ENCODE measurements at regions not wholly inside any gene's neighbourhood (a gene's known extent, or its start where the extent isn't known, plus 50 kb on each side); places are given as distances from the start of the nearest gene placed in this dataset.

GRCh38 chr6:146909376-146909775, 294.8 kb upstream of the STXBP5 start:
- no peaks in the 10 kb centered on the region for H3K27me3 ChIP-seq (ENCODE audit: low read length)
- H4K20me1 ChIP-seq (ENCODE audit: low read length), result no peaks in the 10 kb centered on the region
- peaks cover 35% of the 10 kb centered on the region for H3K4me1 ChIP-seq (ENCODE audit: insufficient read depth, low read length)
- H3K9me3 ChIP-seq (ENCODE audit: low read length), result no peaks in the 10 kb centered on the region
- no peak overlapping the region for H3K9ac ChIP-seq (ENCODE audit: low read length)
- no peaks in the 10 kb centered on the region for H3K79me2 ChIP-seq (ENCODE audit: low read length)
- POLR2A ChIA-PET (ENCODE audit: unreplicated experiment), result no interaction called here
- BruUV-seq (replicated peaks), result no TSS peak
- H3K4me3 ChIP-seq (ENCODE audit: low read length), result no peak overlapping the region
- no peaks in the 10 kb centered on the region for H3K9me2 ChIP-seq (replicated peaks; ENCODE audit: low read length)
- DNase-seq, result no peak
- H3K4me2 ChIP-seq (ENCODE audit: low read length), result no peak overlapping the region
- TF ChIP-seq CTCF (conservative IDR thresholded peaks at IDR 0.05; ENCODE audit: low read depth, low read length) (no peak), EZH2 (IDR thresholded peaks at IDR 0.05; ENCODE audit: low read length, unreplicated experiment) (no peak), EZH2phosphoT487 (IDR thresholded peaks at IDR 0.05; ENCODE audit: borderline replicate concordance, low read length) (no peak)
- H2AFZ ChIP-seq (ENCODE audit: low read length), result no peak overlapping the region
- peaks cover 3% of the 10 kb centered on the region for H3F3A ChIP-seq (ENCODE audit: low read length, unreplicated experiment)
- intact Hi-C loops (cut with micrococcal nuclease), result no loop called here
- CTCF ChIA-PET, result no interaction called here
- H3K36me3 ChIP-seq (ENCODE audit: low read depth, low read length), result no peaks in the 10 kb centered on the region
- no peak overlapping the region for H3K27ac ChIP-seq (ENCODE audit: low read length)
- no peak for ATAC-seq

- TF ChIP-seq EZH2 (IDR thresholded peaks at IDR 0.05; ENCODE audit: low read length, unreplicated experiment), result no peak
- no peak for TF ChIP-seq EZH2phosphoT487 (IDR thresholded peaks at IDR 0.05; ENCODE audit: borderline replicate concordance, low read length)
- no peak for TF ChIP-seq CTCF (conservative IDR thresholded peaks at IDR 0.05; ENCODE audit: low read depth, low read length)
- no peaks in the 10 kb centered on the region for H3K9me2 ChIP-seq (replicated peaks; ENCODE audit: low read length)
- no peaks in the 10 kb centered on the region for H3K27me3 ChIP-seq (ENCODE audit: low read length)
- H2AFZ ChIP-seq (ENCODE audit: low read length), result no peak overlapping the region
- no peak overlapping the region for H3K4me3 ChIP-seq (ENCODE audit: low read length)
- H3K36me3 ChIP-seq (ENCODE audit: low read depth, low read length), result no peaks in the 10 kb centered on the region
- ChIA-PET CTCF (no interaction called here), POLR2A (ENCODE audit: unreplicated experiment) (no interaction called here)
- peaks cover 34% of the 10 kb centered on the region for H3K4me1 ChIP-seq (ENCODE audit: insufficient read depth, low read length)
- peaks cover 5% of the 10 kb centered on the region for H3F3A ChIP-seq (ENCODE audit: low read length, unreplicated experiment)
- no peaks in the 10 kb centered on the region for H4K20me1 ChIP-seq (ENCODE audit: low read length)
- intact Hi-C loops (cut with micrococcal nuclease), result loop anchor here (5.0 kb wide), 1 partner anchor 242 kb away; no protein-coding TSS in a partner anchor
- no TSS peak for BruUV-seq (replicated peaks)
- no peaks in the 10 kb centered on the region for H3K79me2 ChIP-seq (ENCODE audit: low read length)
- no peak for ATAC-seq
- no peak for DNase-seq
- H3K4me2 ChIP-seq (ENCODE audit: low read length), result no peak overlapping the region
- H3K9me3 ChIP-seq (ENCODE audit: low read length), result no peaks in the 10 kb centered on the region
- no peak overlapping the region for H3K9ac ChIP-seq (ENCODE audit: low read length)
- no peak overlapping the region for H3K27ac ChIP-seq (ENCODE audit: low read length)
Observed at GRCh38 chr6:146909886-146910285, 294.3 kb upstream of the STXBP5 start.

- Histone ChIP-seq H3K79me2 (ENCODE audit: low read length) (no peaks in the 10 kb centered on the region), H3K4me1 (ENCODE audit: insufficient read depth, low read length) (peaks cover 36% of the 10 kb centered on the region), H3K9ac (ENCODE audit: low read length) (no peak overlapping the region), H3K27me3 (ENCODE audit: low read length) (no peaks in the 10 kb centered on the region), H4K20me1 (ENCODE audit: low read length) (no peaks in the 10 kb centered on the region), H3K27ac (ENCODE audit: low read length) (no peak overlapping the region), H3K9me2 (replicated peaks; ENCODE audit: low read length) (no peaks in the 10 kb centered on the region), H3K4me3 (ENCODE audit: low read length) (no peak overlapping the region), H3K36me3 (ENCODE audit: low read depth, low read length) (no peaks in the 10 kb centered on the region), H3K9me3 (ENCODE audit: low read length) (no peaks in the 10 kb centered on the region), H2AFZ (ENCODE audit: low read length) (no peak overlapping the region), H3K4me2 (ENCODE audit: low read length) (no peak overlapping the region), H3F3A (ENCODE audit: low read length, unreplicated experiment) (peaks cover 11% of the 10 kb centered on the region)
- DNase-seq (no peak), ATAC-seq (no peak)
- ChIA-PET POLR2A (ENCODE audit: unreplicated experiment) (no interaction called here), CTCF (no interaction called here)
- intact Hi-C loops (cut with micrococcal nuclease), result loop anchor here (5.0 kb wide), 1 partner anchor 242 kb away; no protein-coding TSS in a partner anchor
- TF ChIP-seq EZH2 (IDR thresholded peaks at IDR 0.05; ENCODE audit: low read length, unreplicated experiment), result no peak
- TF ChIP-seq EZH2phosphoT487 (IDR thresholded peaks at IDR 0.05; ENCODE audit: borderline replicate concordance, low read length), result no peak
- TF ChIP-seq CTCF (conservative IDR thresholded peaks at IDR 0.05; ENCODE audit: low read depth, low read length), result no peak
- no TSS peak for BruUV-seq (replicated peaks)
Observed at GRCh38 chr6:146910611-146911010, 293.6 kb upstream of the STXBP5 start.

Data from PC-3 (cell line).